GM19099 (cell line): ENCODE measurements at regions not wholly inside any gene's neighbourhood (a gene's known extent, or its start where the extent isn't known, plus 50 kb on each side); places are given as distances from the start of the nearest gene placed in this dataset.

Experiments
- POLR2A ChIP-seq: IDR thresholded peaks from 3 replicates; pipeline ENCODE4 v1.6.1; 2011; ENCODE audit warnings: low read depth; ENCODE audit not compliant: insufficient read length; ENCODE audit errors: extremely low read depth

DNA sequence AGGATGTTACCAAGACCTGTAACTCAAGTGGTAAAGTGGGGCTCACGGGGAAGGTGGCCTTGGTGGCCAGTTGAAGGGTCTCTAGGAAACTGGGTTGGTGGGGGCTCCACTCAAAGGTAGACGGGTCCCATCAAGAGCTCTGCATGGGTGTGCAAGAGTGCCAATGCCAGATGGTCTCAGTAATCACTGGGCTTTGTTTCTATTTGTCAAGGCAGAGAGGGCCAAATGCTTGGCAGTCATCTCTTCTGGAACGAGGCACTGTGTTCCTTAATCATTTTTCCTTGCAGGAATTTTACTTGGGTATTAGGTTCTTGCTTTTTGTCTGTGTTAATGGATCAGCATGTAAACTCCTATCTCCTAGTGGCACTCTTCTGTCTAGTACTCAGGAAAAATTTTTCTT lies 220.8 kb downstream of the DIRAS2 start:
- no peak for TF ChIP-seq POLR2A

DNA sequence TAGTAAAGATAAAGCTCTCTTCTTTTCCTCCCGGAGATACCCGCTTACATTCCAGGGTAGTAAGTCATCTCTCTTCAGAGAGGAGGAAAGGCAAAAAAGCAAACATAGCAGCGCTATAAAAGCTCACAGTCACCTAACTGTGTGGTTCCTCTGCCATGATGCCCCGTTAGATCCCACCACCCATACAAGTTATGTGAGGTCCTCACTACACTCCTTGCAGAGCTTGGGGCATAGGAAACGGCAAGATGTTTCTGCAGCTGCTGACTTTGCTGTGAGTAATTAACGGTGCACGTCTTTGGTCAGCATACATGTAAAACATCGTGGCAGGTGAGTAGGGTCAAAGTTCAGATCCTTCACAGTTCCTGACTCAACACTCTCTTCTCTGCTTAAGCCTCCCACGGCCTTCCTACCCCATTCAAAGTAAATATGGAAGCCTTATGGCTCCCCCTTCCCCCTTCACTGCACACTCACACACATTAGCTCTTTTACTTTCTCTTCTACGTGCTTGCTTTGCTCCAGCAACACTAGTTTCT lies 218.9 kb downstream of the DIRAS2 start:
- no peak for TF ChIP-seq POLR2A

DNA sequence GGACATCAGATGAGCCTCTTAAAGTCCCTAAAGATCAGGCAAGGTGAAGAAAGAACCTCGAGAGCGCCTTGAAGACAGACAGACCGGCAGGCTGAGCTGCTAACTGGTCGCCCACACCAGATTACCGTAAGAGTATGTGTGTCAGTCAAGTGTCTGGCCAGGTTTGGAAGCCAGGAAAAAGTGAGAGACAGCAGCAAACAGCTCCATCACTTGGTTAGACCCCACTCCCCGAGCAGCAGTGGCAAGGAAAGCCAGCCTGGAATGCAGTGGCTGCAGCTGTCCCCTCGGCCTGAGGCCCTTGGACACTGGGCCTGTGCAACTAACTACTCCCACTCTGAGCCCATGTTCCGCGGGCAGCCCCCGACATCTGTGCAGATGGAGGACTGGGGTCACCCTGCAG lies 214.1 kb downstream of the DIRAS2 start:
- TF ChIP-seq POLR2A: no peak

DNA sequence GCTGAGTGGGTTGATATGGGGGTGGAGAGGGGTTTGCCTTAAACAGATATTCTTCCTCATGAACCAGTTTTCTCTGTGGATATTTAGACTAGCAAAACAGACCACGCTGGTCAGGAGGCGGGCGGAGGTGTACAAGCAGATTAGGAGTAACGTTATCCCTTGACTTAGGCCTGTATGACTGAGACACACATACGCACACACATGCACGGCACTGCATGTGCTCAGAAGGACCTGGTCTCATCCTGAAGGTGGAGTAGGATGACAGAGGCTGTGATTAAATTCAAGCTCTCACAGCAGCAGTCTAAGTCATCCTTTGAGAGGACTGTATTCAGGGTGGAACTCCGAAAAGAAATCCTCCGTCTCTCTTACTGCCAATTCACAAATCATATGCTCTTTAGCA lies 209.7 kb downstream of the DIRAS2 start:
- no peak for TF ChIP-seq POLR2A

DNA sequence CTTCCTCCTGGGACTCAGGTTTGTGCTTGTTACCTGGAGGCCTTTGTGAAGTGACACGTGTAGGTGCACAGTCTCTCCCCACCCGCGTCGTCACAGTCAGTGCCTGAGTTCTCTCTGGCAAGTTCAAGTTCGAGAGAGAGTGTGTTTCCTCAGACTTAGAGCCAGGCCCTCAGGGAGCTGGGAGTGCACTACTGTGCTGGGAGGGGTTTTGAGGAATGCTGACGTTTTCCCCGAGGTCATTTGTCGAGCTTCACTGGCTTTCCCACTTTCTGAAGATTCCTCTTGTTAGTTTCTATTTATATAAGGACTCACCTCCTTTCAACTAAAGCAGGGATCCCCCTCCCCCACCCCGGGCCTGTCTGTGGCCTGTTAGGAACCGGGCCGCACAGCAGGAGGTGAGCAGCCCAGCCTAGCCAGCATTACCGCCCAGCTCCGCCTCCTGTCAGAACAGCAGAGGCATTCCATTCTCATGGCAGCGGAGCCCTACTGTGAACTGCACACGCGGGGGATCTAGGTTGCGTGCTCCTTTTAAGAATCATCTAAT lies 209.2 kb downstream of the DIRAS2 start:
- no peak for TF ChIP-seq POLR2A

DNA sequence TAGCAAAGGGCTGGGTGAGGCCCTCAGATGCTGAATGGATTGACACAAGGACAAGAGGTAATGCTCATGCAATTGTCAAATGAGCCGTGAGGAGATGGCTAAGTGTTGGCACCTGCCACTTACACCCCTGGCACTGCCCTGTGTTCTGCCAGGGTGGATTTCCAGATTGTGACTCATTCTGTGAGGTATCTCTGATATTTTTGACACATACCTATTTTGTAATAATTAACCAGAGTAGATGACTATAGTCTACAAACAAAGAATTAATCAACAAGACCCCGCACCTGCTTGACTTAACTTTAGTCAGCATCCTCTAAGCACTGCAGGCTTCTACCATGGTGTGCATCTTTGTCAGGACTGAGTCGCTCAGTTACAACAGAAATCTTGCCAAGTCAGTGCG lies 200.8 kb downstream of the DIRAS2 start:
- no peak for TF ChIP-seq POLR2A

DNA sequence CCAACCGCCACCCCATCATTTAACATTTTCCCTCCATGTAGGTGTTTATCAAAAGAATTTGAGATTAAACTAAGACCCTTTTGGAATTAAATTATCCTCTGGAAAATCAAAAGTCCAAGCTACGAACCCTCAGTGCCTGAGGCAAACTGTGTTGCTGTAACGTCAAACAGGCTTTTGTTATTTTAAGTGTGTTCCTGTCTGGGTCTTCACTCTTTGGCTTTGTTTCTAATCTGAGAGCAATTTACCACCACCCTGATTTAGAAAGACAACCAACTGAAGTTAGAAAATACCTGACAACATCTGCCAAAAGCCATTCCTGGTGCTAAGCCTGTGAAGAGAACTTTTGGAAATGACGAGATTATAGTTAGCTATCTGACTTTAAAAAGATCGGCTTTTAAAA lies 199.9 kb downstream of the DIRAS2 start:
- TF ChIP-seq POLR2A: no peak

DNA sequence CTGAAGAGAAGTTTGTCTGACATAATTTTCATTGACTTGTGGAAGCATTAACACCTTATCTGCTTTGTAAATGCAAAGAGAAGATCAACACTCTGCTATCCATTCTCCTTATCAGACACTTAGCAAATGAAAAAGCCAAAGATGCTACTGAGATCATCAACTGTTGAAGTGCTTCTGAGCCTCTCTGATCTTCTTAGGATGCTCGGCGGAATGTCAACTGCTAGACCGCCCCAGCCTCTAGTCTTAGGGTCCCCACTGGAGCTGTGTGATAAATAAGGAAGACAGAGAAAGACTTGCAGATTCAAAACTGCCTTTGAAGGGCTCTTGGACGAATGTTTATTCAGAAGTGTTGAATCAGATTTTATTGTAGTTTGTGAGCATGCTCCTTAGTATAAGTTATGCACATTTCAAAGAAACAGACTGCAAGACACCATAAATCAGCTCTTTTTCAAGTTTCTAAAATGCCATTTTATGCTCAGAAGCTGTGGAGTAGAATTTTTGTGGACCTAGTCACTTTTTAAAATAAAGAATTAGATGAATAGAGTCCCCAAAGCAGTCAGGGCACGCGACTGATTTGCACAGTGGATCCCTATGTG lies 197.9 kb downstream of the DIRAS2 start:
- TF ChIP-seq POLR2A: no peak

DNA sequence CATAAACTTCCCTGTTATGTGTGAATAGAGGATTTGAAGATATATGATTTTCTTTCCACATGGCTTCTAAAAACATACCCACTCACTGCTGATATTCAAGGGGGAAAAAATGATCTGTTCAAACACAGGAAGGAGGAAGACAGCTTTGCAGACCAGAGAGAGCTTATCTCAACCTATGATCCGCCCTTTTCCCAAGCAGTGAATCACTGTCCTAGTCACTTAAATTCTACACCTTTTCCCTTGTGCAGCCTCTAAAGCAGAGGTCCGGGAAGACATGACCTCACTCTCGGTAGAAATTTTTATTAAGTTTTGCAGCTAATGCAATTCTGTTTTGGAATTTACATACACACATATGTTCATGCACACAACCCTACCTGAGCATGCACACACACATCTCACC lies 197.2 kb downstream of the DIRAS2 start:
- no peak for TF ChIP-seq POLR2A

DNA sequence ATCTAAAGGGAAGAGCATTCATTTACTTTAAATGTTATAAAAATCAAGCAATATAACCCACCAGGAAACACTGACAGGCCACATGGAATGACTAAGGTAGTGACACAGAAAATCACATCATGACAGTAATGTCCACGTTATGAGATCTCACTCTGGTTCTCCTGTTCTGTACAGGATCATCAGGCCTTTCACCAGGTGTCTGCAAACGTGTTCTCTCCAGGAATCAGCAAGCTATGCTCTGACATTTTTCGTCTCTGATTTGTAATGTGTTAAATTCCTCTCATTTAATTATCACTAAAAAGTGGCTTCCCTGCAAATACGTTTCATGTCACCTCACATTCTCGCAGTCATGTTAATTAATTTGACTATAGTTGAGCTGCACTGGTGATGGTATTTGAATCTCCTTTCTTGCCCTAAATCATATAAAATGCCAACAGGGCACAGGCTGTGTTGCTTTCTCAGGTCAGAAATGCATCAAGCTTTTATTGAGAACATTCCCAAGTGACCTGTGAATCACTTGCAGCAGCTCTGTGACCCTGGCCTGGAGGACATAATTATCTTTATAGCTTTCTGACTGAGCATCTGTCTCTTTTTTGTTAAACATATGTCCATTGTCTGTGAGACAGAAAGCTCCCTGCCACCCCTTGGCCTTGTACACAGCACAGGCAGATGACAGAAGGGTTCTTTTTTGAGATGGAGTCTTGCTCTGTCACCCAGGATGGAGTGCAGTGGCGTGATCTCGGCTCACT lies 196.2 kb downstream of the DIRAS2 start:
- no peak for TF ChIP-seq POLR2A

DNA sequence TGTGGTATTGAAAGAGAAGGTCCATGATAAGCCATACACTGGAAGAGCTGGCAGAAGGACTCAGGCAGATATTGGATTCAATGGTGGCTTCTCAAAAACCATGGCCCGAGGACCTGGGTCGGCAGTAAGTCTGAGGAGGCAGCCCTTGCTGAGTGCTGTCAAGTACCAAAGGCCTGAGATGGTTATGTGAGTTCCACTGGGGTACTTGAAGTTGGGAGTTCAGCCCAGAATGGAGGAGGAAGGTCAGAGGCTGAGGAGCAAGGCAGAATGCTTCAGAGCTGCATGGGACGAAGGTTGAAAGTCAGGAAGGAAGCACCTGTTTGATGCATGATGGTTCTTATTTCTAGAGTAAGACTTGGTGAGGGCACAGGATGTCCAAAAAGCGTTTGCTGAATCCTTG lies 194.9 kb downstream of the DIRAS2 start:
- TF ChIP-seq POLR2A: no peak

DNA sequence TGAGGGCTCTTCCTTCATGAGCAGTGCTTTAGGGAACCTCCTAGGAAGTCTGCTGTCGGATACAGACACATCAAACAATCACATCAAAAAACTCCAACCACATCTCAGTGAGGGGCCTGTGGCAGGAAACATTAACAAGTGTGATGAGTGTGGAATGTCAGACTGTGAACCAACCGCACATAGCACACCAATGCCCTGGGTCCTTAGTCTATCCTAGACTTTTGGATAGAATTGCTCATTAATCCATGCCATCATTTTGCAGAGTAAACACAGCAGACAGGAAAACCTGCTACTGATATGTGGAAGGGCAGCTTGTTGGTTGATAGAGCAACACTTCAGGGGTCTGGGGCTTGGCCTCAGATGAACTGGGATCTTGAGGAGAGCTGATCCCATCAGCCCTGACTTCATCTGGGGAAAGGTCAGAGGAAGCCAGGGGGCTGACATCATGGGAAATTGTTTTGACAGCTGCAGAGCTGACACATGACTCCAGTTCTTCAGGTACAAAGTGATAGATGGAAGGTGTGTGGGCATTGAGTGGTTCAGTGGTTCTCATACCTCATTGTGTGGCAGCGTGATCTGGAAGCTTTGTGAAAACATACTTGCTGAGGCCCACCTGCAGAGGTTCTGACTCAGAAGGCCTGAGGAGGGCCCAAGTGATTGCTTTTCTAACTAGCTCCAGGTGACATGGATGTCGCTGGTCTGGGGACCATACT lies 193.3 kb downstream of the DIRAS2 start:
- no peak for TF ChIP-seq POLR2A

DNA sequence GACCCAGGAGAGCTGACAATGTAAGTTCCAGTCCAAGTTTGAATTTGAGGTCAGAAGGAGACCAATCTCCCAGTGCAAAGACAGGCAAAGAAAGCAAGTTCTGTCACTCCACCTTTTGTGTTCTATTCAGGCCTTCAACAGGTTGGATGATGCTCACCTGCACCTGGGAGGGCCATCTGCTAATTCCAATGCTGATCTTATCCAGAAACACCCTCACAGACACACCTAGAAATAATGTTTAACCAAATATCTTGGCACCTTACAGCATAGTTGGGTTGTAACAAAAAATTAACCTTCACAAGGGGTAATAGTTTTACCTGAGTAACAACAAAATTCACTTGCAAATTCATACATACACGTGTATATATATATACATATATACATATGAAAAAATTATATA lies 190.8 kb downstream of the DIRAS2 start:
- no peak for TF ChIP-seq POLR2A

DNA sequence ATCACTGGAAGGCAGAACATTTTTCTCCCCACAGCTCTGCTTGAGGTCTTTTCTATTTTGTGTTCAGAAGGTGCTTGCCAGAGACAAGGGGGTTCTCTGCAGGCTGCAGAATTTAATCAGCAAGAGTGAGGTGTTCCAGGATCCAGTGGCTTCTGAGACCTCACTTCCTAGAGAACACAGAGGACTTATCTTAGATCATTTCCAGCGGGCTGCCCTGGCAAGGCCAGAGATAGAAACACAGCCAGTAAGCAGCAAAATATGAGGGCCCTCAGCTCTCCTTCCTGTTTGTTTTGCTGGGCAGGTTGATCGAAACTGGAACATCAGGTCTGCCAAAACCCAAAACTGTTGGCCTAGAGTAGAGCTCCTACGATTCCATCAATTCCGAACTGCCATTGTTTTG lies 187.3 kb downstream of the DIRAS2 start:
- no peak for TF ChIP-seq POLR2A

DNA sequence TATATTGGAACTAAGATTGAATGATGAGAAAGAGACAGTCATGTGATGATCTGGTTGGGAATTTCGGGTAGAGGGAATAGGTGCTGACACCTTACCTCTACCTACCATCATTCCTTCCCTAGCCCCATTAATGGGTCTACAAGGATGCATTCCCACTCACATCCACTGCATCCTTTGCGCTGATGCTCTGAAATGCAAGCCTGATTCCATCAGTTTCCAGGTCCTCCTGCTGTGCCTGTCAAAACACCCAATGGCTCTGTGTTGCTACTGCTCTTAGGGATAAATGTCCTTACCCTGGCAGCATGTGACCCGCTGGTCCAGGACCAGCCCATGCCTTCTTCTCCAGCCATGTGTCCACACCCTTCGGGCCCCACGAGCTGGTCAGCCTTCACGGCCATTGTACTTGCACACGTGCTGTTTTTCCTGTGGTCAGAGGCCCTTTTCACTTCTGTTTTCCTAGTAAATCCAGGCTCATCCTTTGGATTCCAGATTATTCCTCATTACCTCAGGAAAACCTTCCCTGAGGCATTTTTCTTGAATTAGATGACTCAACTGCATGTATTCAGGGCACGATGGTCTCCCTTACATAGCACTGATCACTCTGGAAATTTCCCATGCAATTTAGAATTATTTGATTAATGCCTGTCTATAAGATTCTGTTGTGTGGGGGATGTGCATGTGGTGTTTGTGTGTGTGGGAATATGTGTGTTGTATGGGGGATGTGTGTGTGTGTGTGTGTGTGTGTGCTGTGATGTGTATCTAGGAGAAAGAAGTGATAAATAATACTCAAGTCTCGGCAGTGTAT lies 185.0 kb downstream of the DIRAS2 start:
- TF ChIP-seq POLR2A: no peak
